ENCODE measurements at regions not wholly inside any gene's neighbourhood (a gene's known extent, or its start where the extent isn't known, plus 50 kb on each side); places are given as distances from the start of the nearest gene placed in this dataset.

DNA sequence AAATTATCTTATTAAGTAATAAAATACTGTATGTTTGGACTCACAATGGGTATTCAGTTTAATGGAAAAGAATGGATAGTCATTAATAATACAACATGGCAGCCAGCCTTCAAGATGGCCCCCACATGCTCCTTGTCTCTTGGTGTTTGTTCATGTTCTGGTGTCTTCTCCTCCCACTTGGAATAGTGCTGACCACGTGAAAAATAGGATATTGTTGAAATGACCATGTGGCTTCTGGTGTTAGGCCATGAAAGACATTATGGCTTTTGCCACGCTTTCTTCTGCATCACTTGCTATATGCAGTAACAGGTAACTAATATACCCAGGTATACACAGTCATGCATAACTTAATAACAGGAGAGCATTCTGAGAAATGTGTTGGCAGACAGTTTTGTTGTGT lies 341.0 kb downstream of the KCNJ2 start:
- no peak for TF ChIP-seq CTCF (IDR thresholded peaks at IDR 0.05)
- no peak for TF ChIP-seq POLR2AphosphoS5 (IDR thresholded peaks at IDR 0.05)
- TF ChIP-seq POLR2A (IDR thresholded peaks at IDR 0.05; ENCODE audit: low read depth), result no peak
